ENCODE measurements at regions not wholly inside any gene's neighbourhood (a gene's known extent, or its start where the extent isn't known, plus 50 kb on each side); places are given as distances from the start of the nearest gene placed in this dataset.

GRCh38 chr20:3339571-3339970 is 67.9 kb downstream of the DNAAF9 start:
- no peak for TF ChIP-seq POLR2A (IDR thresholded peaks at IDR 0.05)
- TF ChIP-seq, protein P1, sequence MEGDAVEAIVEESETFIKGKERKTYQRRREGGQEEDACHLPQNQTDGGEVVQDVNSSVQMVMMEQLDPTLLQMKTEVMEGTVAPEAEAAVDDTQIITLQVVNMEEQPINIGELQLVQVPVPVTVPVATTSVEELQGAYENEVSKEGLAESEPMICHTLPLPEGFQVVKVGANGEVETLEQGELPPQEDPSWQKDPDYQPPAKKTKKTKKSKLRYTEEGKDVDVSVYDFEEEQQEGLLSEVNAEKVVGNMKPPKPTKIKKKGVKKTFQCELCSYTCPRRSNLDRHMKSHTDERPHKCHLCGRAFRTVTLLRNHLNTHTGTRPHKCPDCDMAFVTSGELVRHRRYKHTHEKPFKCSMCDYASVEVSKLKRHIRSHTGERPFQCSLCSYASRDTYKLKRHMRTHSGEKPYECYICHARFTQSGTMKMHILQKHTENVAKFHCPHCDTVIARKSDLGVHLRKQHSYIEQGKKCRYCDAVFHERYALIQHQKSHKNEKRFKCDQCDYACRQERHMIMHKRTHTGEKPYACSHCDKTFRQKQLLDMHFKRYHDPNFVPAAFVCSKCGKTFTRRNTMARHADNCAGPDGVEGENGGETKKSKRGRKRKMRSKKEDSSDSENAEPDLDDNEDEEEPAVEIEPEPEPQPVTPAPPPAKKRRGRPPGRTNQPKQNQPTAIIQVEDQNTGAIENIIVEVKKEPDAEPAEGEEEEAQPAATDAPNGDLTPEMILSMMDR (IDR thresholded peaks at IDR 0.05), result no peak
